ENCODE measurements at regions not wholly inside any gene's neighbourhood (a gene's known extent, or its start where the extent isn't known, plus 50 kb on each side); places are given as distances from the start of the nearest gene placed in this dataset.

DNA sequence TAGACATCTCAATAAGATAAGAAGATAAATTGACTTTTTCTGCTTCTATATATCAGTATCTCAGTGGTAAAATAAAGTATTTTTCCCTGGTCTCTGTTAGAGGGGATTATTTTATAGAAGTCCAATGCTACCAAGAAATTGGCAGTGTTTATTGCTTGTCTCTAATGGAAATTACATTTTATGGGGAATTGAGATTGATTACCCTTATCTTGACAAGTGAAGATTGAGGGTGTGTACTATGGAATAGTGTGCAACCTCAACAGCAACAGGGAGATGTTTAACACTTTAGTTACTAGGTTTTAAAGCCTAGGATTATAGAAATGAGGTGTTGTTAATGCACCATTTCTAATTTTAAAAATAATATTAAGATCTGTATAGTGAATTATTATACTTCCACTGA is 154.8 kb upstream of the ROBO1 start (continued):
- TF ChIP-seq RAD21 (IDR thresholded peaks at IDR 0.05): no peak

- Histone ChIP-seq H3K4me1 (ENCODE audit: control insufficient read depth in 4 of 4, insufficient read depth in 4 of 4, low read length in 3 of 4) (no peaks in the 10 kb centered on the region), H3K27me3 (ENCODE audit: control insufficient read depth in 4 of 4, insufficient read depth in 4 of 4, low read length in 3 of 4) (no peaks in the 10 kb centered on the region), H3K4me3 (ENCODE audit: low read depth in 1 of 3, low read length in 3 of 3) (no peak overlapping the region), H3K9me3 (ENCODE audit: control insufficient read depth in 4 of 4, low read length in 3 of 4) (no peaks in the 10 kb centered on the region), H3K27ac (ENCODE audit: low read depth in 1 of 2, low read length in 2 of 2) (no peak overlapping the region), H3K36me3 (ENCODE audit: control insufficient read depth in 4 of 4, insufficient read depth in 3 of 4, low read depth in 1 of 4, low read length in 3 of 4) (no peaks in the 10 kb centered on the region), H3K9ac (ENCODE audit: low read depth in 1 of 2, low read length in 2 of 2) (no peak overlapping the region)
- 17% methylated on average over 2 of the region's 2 CpGs for WGBS
- no peak for DNase-seq (ENCODE audit: low spot score)
- TF ChIP-seq JUND (IDR thresholded peaks at IDR 0.05): no peak
- TF ChIP-seq, protein P1, sequence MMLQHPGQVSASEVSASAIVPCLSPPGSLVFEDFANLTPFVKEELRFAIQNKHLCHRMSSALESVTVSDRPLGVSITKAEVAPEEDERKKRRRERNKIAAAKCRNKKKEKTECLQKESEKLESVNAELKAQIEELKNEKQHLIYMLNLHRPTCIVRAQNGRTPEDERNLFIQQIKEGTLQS (IDR thresholded peaks at IDR 0.05): no peak
- no peak for TF ChIP-seq YY1 (IDR thresholded peaks at IDR 0.05)
- no peak for TF ChIP-seq GABPA (IDR thresholded peaks at IDR 0.05 in 1 of 2, conservative IDR thresholded peaks at IDR 0.05 in 1 of 2)
- TF ChIP-seq HNF4A (conservative IDR thresholded peaks at IDR 0.05): no peak
- TF ChIP-seq CTCF (IDR thresholded peaks at IDR 0.05; ENCODE audit: low read depth, low read length, missing input control): no peak
- TF ChIP-seq RXRA (IDR thresholded peaks at IDR 0.05): no peak
- no peak for TF ChIP-seq SP1 (IDR thresholded peaks at IDR 0.05)
- TF ChIP-seq FOXA1 (IDR thresholded peaks at IDR 0.05): no peak
- no peak for TF ChIP-seq NR2F2 (IDR thresholded peaks at IDR 0.05)
- TF ChIP-seq EGR1 (IDR thresholded peaks at IDR 0.05; ENCODE audit: low read depth in 2 of 2): no peak
- no peak for TF ChIP-seq TAF1 (conservative IDR thresholded peaks at IDR 0.05)
- TF ChIP-seq, protein P2, sequence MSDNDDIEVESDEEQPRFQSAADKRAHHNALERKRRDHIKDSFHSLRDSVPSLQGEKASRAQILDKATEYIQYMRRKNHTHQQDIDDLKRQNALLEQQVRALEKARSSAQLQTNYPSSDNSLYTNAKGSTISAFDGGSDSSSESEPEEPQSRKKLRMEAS (IDR thresholded peaks at IDR 0.05): no peak
- no peak for TF ChIP-seq FOXA2 (IDR thresholded peaks at IDR 0.05)
Measured at GRCh38 chr3:79917561-79917960, 149.8 kb upstream of the ROBO1 start.

DNA sequence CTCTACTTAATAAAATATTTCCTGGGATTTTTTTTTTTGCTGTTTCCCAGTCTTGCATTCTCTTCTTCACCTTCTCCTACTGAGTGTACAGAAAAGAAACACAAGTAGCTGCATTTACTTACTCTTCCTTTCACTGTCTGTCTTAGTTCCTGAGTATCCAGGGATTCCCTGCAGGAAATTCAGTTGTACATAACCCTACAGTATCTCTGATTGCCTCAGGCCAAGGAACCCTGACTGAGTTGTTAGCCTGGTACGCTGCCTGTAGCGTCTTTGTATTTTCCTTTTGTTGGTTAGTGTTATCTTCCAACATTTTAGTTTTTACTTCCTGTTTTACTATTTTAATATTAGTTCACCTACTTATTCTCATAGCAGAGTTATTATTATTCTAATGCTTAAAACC is 142.5 kb upstream of the ROBO1 start:
- no peaks in the 10 kb centered on the region for H3K36me3 ChIP-seq (ENCODE audit: control insufficient read depth in 4 of 4, insufficient read depth in 3 of 4, low read depth in 1 of 4, low read length in 3 of 4)
- DNase-seq (ENCODE audit: low spot score): no peak
- H3K27ac ChIP-seq (ENCODE audit: low read depth in 1 of 2, low read length in 2 of 2): no peak overlapping the region
- 0% methylated on average over 2 of the region's 2 CpGs for WGBS
- H3K4me3 ChIP-seq (ENCODE audit: low read depth in 1 of 3, low read length in 3 of 3): no peak overlapping the region
- no peaks in the 10 kb centered on the region for H3K9me3 ChIP-seq (ENCODE audit: control insufficient read depth in 4 of 4, low read length in 3 of 4)
- H3K4me1 ChIP-seq (ENCODE audit: control insufficient read depth in 4 of 4, insufficient read depth in 4 of 4, low read length in 3 of 4): no peaks in the 10 kb centered on the region
- H3K27me3 ChIP-seq (ENCODE audit: control insufficient read depth in 4 of 4, insufficient read depth in 4 of 4, low read length in 3 of 4): no peaks in the 10 kb centered on the region
- TF ChIP-seq YY1 (IDR thresholded peaks at IDR 0.05) (no peak), ZBTB33 (IDR thresholded peaks at IDR 0.05) (no peak), RAD21 (IDR thresholded peaks at IDR 0.05) (no peak), GABPA (IDR thresholded peaks at IDR 0.05 in 1 of 2, conservative IDR thresholded peaks at IDR 0.05 in 1 of 2) (no peak), JUND (IDR thresholded peaks at IDR 0.05) (no peak), RXRA (IDR thresholded peaks at IDR 0.05) (no peak), SP1 (IDR thresholded peaks at IDR 0.05) (no peak), HNF4A (conservative IDR thresholded peaks at IDR 0.05) (no peak), FOXA2 (IDR thresholded peaks at IDR 0.05) (no peak), TAF1 (conservative IDR thresholded peaks at IDR 0.05) (no peak), HNF4G (IDR thresholded peaks at IDR 0.05) (no peak), NR2F2 (IDR thresholded peaks at IDR 0.05) (no peak), EGR1 (IDR thresholded peaks at IDR 0.05; ENCODE audit: low read depth in 2 of 2) (no peak), REST (IDR thresholded peaks at IDR 0.05) (no peak), FOXA1 (IDR thresholded peaks at IDR 0.05) (no peak)
- TF ChIP-seq, protein P2 (IDR thresholded peaks at IDR 0.05): no peak
- TF ChIP-seq, protein P1 (IDR thresholded peaks at IDR 0.05): no peak
- H3K9ac ChIP-seq (ENCODE audit: low read depth in 1 of 2, low read length in 2 of 2): no peak overlapping the region
